GM12892 (cell line): ENCODE measurements at regions not wholly inside any gene's neighbourhood (a gene's known extent, or its start where the extent isn't known, plus 50 kb on each side); places are given as distances from the start of the nearest gene placed in this dataset.

Experiments used
- POLR2A ChIP-seq: IDR thresholded peaks from 2 replicates; pipeline ENCODE4 v1.6.1; 2011; ENCODE audit warnings: low read depth, low read length, control low read depth
- POLR2AphosphoS5 ChIP-seq: IDR thresholded peaks from 2 replicates; pipeline ENCODE4 v1.6.1; 2011; ENCODE audit warnings: low read depth, low read length, control low read depth

- TF ChIP-seq POLR2A (no peak), POLR2AphosphoS5 (no peak)
Observed at GRCh38 chr3:95310560-95310959, 1247.7 kb downstream of the NSUN3 start.
